CD4-positive, alpha-beta T cell (primary cell): ENCODE measurements at regions not wholly inside any gene's neighbourhood (a gene's known extent, or its start where the extent isn't known, plus 50 kb on each side); places are given as distances from the start of the nearest gene placed in this dataset.

Source experiments
- ATAC-seq: fragments of 200-7000 bp; cut with Tn5 transposase; one replicate; pipeline ENCODE4 v1.10.0; 2022; ENCODE audit warnings: mild to moderate bottlenecking; ENCODE audit not compliant: poor library complexity
- CTCF ChIA-PET: fragments of 350-600 bp; sonication (Branson Sonifier 250); formaldehyde crosslinking; loops from one replicate; lab custom pipeline; 2021; ENCODE audit warnings: antibody characterized with exemption, inconsistent platforms; lab: Charles Lee
- POLR2A ChIA-PET: fragments of 350-600 bp; sonication (Branson Sonifier 250); formaldehyde crosslinking; loops from one replicate; lab custom pipeline; 2021; ENCODE audit warnings: antibody characterized with exemption, inconsistent platforms; lab: Charles Lee
- DNase-seq, 14 experiments: peaks; one replicate each; pipeline ENCODE4 v3.0.0-alpha.2; 2013 to 2020; ENCODE audit warnings: mixed read lengths in 2 of 14
- H3K27ac ChIP-seq, 2 donors: one replicate each; pipeline versions ENCODE4 v1.5.1 to v1.7.0; 2013; ENCODE audit warnings: low read length in 2 of 2, low read depth in 1 of 2, mild to moderate bottlenecking in 1 of 2
- H3K27me3 ChIP-seq, 2 experiments: 1 replicate in 1 of 2; 2 replicates in 1 of 2; pipeline versions ENCODE4 v1.6.1 to v1.7.0; 2013; ENCODE audit warnings: low read length in 2 of 2, control low read depth in 1 of 2, mild to moderate bottlenecking in 1 of 2, moderate library complexity in 1 of 2; ENCODE audit not compliant: insufficient read depth in 2 of 2, control insufficient read depth in 1 of 2
- H3K36me3 ChIP-seq: one replicate; pipeline ENCODE4 v1.6.1; 2013; ENCODE audit warnings: low read length, control low read depth; ENCODE audit not compliant: insufficient read depth
- H3K4me1 ChIP-seq: one replicate; pipeline ENCODE4 v1.6.1; 2013; ENCODE audit warnings: low read length, control low read depth; ENCODE audit not compliant: insufficient read depth
- H3K4me3 ChIP-seq: one replicate; pipeline ENCODE4 v1.5.1; 2013; ENCODE audit warnings: mild to moderate bottlenecking, low read length, moderate library complexity
- H3K9me3 ChIP-seq, 2 experiments: 1 replicate in 1 of 2; 2 replicates in 1 of 2; pipeline versions ENCODE4 v1.6.1 to v1.7.0; 2013; ENCODE audit warnings: low read length in 2 of 2, mild to moderate bottlenecking in 2 of 2, control low read depth in 1 of 2, moderate library complexity in 1 of 2; ENCODE audit not compliant: control insufficient read depth in 1 of 2, insufficient read depth in 1 of 2
- H3K27ac Mint-ChIP-seq: one replicate; pipeline ENCODE4 v1.8.0; 2020; ENCODE audit warnings: mixed read lengths
- H3K27me3 Mint-ChIP-seq: one replicate; pipeline ENCODE4 v1.8.0; 2021; ENCODE audit warnings: mixed read lengths
- H3K36me3 Mint-ChIP-seq: one replicate; pipeline ENCODE4 v1.8.0; 2021; ENCODE audit warnings: low read depth, mixed read lengths
- H3K4me1 Mint-ChIP-seq: one replicate; pipeline ENCODE4 v1.8.0; 2021; ENCODE audit warnings: low read depth, mixed read lengths
- H3K4me3 Mint-ChIP-seq: one replicate; pipeline ENCODE4 v1.8.0; 2020; ENCODE audit warnings: mild to moderate bottlenecking, mixed read lengths
- H3K9me3 Mint-ChIP-seq: one replicate; pipeline ENCODE4 v1.8.0; 2020; ENCODE audit warnings: mixed read lengths
- CTCF ChIP-seq: fragments of 200-600 bp; IDR thresholded peaks from one replicate; pipeline ENCODE4 v1.8.0; 2022; ENCODE audit warnings: antibody characterized with exemption, mild to moderate bottlenecking
- intact Hi-C, 2 experiments: fragments of 100-400 bp; cut with DNase I in 1 of 2; cut with micrococcal nuclease in 1 of 2; formaldehyde crosslinking; loops; one replicate each; pipeline versions ENCODE4 v1.15.1 to v1.9.0; 2023 to 2025; cut with DNase I, micrococcal nuclease

GRCh38 chr3:135460273-135460672 lies 505.3 kb upstream of the PPP2R3A start:
- intact Hi-C loops: no loop called here
- no peak for ATAC-seq
- DNase-seq: no peak
- Histone ChIP-seq H3K27ac (no peak overlapping the region), H3K4me1 (no peaks in the 10 kb centered on the region), H3K27me3 (no peaks in the 10 kb centered on the region), H3K4me3 (no peak overlapping the region), H3K36me3 (no peaks in the 10 kb centered on the region), H3K9me3 (peaks cover 0 to 8% of the 10 kb centered on the region in 2 experiments)
- Mint-ChIP-seq H3K4me3 (no peak overlapping the region), H3K4me1 (no peaks in the 10 kb centered on the region), H3K9me3 (no peaks in the 10 kb centered on the region), H3K36me3 (no peaks in the 10 kb centered on the region), H3K27ac (no peak overlapping the region), H3K27me3 (no peaks in the 10 kb centered on the region)
- no peak for TF ChIP-seq CTCF
- CTCF ChIA-PET: no interaction called here
- POLR2A ChIA-PET: no interaction called here

- Histone ChIP-seq H3K36me3 (no peaks in the 10 kb centered on the region), H3K9me3 (no peaks in the 10 kb centered on the region), H3K4me3 (no peak overlapping the region), H3K4me1 (no peaks in the 10 kb centered on the region), H3K27ac (no peak overlapping the region), H3K27me3 (no peaks in the 10 kb centered on the region)
- no peak overlapping the region for H3K27ac Mint-ChIP-seq
- H3K4me1 Mint-ChIP-seq: no peaks in the 10 kb centered on the region
- intact Hi-C loops: no loop called here
- no peak overlapping the region for H3K4me3 Mint-ChIP-seq
- ATAC-seq: no peak
- no peak for TF ChIP-seq CTCF
- ChIA-PET POLR2A (no interaction called here), CTCF (no interaction called here)
- no peaks in the 10 kb centered on the region for H3K27me3 Mint-ChIP-seq
- no peaks in the 10 kb centered on the region for H3K36me3 Mint-ChIP-seq
- peaks cover 2% of the 10 kb centered on the region for H3K9me3 Mint-ChIP-seq
- DNase-seq: no peak
Observed at GRCh38 chr3:135471911-135472310, 493.6 kb upstream of the PPP2R3A start.

- H3K9me3 ChIP-seq: no peaks in the 10 kb centered on the region
- DNase-seq: no peak
- TF ChIP-seq CTCF: no peak
- no peaks in the 10 kb centered on the region for H3K36me3 ChIP-seq
- H3K4me3 ChIP-seq: no peak overlapping the region
- no peaks in the 10 kb centered on the region for H3K4me1 ChIP-seq
- no peak for ATAC-seq
- no peaks in the 10 kb centered on the region for H3K4me1 Mint-ChIP-seq
- H3K27me3 ChIP-seq: no peaks in the 10 kb centered on the region
- H3K27ac Mint-ChIP-seq: no peak overlapping the region
- H3K27me3 Mint-ChIP-seq: no peaks in the 10 kb centered on the region
- peaks cover 2% of the 10 kb centered on the region for H3K9me3 Mint-ChIP-seq
- no peak overlapping the region for H3K4me3 Mint-ChIP-seq
- CTCF ChIA-PET: no interaction called here
- POLR2A ChIA-PET: no interaction called here
- H3K27ac ChIP-seq: no peak overlapping the region
- H3K36me3 Mint-ChIP-seq: no peaks in the 10 kb centered on the region
- intact Hi-C loops: no loop called here
Observed at GRCh38 chr3:135473449-135473848, 492.1 kb upstream of the PPP2R3A start.
